Activated T-cell treated with anti-CD3 and anti-CD28 coated beads, Interleukin-2, amount 50 U/mL, for 1 hour (primary cell): ENCODE measurements at regions not wholly inside any gene's neighbourhood (a gene's known extent, or its start where the extent isn't known, plus 50 kb on each side); places are given as distances from the start of the nearest gene placed in this dataset.
"Not testable (repeated sequence)": the region's sequence is repeated elsewhere in the genome, so short reads cannot be mapped to it uniquely, and the experiment has no call there.

Experiments
- DNase-seq: peaks from one replicate; pipeline ENCODE4 v3.0.0-alpha.2; 2020

GRCh38 chr3:18725668-18726407 is 300.7 kb upstream of the SATB1 start:
- no peak for DNase-seq

DNA sequence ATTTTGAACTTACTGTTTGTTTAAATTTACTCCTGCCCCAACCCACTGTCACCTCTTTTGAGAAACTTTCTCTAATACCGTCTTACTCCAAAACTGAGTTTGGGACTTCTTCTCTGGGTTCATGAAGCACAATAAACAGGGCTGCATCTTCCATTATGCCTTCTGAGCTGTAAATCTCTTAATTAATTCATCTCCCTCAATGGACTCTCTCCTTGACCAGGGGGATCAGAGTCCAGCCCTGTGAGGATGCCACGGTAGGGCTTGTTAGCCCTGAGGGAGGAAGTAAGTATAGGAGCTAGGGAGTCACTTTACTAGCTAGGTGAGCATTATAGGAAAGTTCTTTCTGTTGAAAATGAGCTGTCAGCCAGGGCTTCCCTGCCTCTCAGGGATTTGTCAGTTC is 299.3 kb upstream of the SATB1 start:
- DNase-seq = no peak

DNA sequence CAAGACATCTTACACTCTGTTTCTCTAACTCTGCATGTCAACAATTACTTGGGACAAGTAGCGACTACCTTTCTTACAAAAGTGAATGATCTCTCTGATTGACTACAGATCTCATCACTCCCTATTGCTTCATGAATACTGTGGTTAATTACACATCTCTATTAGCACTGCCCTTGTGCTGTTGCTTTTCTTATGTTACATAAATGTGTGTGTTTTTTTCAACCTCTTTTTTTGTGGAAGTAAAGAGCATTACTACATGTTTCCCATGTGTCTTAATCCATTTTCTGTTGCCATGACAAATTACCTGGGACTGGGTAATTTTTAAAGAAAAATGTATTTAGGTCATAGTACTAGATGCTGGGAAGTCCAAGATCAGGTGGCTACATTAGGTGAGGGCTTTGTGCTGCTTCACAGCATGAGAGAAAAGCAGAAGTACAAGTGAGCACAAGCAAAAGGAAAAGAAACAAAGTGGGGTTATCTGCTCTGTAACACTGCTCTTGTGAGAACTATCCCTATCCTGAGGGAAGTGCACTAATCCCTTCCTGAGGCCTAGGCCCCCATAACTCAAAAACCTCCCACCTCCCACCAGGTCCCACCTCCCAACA is 298.2 kb upstream of the SATB1 start:
- no peak for DNase-seq

- no peak for DNase-seq
These were observed 295.4 kb upstream of the SATB1 start for GRCh38 chr3:18720543-18720942.

GRCh38 chr3:18717598-18717997 is 292.5 kb upstream of the SATB1 start:
- DNase-seq = no peak

DNA sequence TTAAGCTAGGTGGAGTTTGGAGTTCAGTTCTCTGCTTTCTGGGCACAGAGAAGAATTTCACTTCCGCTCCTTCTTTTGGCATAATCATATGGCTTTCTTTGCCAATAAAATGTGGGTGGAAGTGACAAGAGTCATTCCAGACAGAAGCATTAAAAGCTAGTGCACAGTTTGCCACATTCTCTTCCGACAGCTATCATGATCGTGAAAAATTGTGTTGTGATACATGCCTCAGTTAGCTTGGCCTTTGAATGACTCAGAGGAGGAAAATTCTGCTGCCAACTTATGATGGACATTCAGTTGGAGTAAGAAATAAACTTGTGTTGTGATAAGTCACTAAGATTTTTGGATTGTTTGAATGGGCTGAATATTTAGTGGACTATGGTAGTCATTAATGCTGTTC is 291.7 kb upstream of the SATB1 start:
- DNase-seq = no peak

DNA sequence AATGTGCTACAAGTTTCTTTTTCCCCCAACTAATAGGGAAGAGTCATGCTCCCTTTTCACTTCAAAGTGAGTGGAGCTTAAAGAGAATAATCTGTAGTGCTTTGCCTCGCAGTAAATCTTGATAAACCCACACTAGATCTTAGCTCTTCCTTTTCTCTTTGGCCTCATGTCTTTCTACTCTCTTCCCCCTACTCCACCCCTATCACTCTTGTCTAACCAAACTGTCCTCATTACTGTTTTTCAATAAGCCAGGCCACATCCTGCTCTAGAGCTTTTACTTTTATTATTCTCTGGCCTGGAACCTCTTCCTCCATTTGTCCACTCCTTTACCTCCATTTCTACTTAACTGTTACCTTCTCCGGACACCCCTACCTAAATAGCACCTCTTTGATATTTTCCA is 291.0 kb upstream of the SATB1 start:
- DNase-seq = no peak

DNA sequence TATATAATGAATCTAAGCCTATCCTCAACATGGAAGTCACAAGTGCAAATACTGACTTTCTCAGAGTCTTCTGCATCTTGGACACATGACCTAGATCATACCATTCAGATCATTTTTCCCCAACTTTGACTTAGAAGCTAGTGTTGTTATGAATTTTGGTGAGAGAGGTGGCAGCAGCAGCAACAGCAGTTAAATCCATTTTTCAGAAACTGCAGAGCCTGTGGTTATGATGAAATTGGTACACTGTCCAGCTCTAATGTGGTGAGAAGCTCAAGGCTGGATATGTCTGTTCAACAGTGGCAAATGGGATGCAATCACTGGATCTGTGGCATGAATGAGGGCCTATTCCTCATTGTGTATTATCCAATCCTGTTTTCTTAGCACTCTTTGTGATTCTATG is 290.1 kb upstream of the SATB1 start:
- DNase-seq = no peak

DNA sequence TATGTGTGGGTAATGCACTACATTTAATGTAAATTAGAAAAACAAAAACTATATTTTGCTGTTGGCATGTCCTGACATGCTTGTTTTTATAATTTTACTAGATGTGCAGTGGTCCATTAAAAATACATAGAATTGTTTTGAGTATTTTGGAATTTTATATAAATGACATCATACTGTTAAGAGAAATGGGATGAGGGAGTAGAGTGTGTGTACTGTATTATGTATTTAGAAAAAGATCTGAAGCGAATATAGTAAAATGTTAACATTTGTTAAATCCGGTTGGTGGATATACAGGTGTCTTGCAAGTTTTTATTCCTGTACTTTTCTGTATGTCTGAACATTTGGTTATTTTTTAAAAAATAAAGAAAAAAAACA is 288.4 kb upstream of the SATB1 start:
- DNase-seq = no peak

DNA sequence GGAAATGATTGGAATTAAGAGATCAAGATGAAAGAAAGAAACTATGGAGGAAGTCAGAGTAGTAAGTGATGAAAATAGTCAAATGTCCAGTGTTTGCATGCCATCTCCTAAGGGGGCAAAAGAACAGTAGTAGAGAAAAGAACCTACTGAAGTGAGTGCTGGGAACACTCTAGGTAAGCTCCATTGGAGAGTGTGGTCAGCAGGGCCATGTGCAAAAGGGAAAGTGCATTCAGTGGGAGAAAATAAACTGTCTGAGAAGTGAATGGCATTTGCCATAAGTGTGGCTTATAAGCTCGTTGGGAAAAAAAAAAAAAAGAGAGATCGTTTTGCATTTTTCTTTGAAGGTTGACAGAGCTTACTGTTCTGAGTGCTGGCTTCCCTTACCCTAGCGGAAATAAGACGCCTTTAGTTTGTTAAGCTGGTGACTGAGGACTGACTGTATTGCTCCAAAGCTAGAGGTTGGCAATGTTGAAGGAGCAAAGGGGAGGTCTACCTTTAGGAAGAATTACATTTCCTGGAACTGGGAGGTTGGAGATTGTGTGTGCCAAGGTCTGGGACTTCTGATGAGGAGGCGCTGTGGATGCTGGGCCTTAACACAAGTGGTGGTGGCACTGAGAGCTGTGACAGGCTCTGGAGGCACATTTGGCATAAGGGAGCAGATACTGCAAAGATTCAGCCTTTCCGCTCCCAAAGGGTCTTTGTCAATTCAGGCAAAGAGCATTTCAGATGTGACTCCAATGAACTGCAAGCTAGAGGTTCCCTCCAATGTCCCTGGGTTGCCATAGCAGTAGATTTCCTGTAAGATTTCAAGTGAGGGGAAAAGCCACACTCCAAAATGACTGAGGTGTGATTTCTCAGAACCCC is 287.8 kb upstream of the SATB1 start:
- peak; percentile 33 for DNase-seq

- DNase-seq = no peak
These were observed 279.2 kb upstream of the SATB1 start for GRCh38 chr3:18704326-18704725.

DNA sequence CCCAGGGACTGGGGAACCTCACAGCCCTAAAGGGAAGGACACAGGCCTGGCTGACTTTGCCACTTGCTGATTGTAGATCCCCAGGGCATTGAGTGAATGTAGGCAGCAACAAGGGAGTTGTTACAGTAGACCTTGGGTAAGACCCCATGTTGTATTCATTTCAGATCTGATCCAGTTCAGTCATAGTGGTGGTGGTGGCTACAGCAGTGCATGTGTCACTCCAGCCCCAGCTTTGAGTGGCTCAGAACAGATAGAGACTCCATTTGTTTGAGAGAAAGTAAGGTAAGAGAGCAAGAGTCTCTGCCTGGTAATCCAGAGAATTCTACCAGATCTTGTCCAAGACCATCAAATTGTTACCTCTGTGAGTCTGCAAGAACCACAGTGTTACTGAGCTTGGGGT is 278.7 kb upstream of the SATB1 start:
- no peak for DNase-seq

- DNase-seq = not testable (repeated sequence)
These were observed 268.6 kb upstream of the SATB1 start for GRCh38 chr3:18693588-18694329.

GRCh38 chr3:18687286-18687685 is 262.1 kb upstream of the SATB1 start:
- no peak for DNase-seq

GRCh38 chr3:18683900-18684299 is 258.8 kb upstream of the SATB1 start:
- DNase-seq = no peak

DNA sequence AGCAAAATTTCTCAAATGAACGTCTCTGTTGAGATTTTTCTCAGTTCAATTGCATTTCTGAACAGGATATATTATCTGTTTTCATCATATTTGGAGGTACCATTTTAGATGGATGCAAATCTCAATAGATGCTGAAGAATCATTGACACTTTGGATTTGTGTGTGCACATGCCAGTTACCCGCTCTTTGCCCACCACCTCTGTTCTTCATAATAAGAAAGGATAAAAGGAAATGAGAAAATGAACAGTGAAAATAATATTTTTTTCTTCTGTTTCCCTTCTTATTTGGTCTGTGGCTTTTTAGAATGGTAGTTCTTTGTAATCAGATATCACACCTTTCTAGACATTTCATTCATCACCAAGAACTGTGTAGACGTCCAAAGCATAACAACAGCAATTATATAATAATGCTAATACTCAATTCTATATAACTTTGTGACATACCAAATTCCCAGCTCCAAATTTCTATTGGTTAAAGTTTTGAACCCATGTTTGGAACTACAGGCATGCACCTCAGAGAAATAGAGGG is 256.7 kb upstream of the SATB1 start:
- DNase-seq = no peak

DNA sequence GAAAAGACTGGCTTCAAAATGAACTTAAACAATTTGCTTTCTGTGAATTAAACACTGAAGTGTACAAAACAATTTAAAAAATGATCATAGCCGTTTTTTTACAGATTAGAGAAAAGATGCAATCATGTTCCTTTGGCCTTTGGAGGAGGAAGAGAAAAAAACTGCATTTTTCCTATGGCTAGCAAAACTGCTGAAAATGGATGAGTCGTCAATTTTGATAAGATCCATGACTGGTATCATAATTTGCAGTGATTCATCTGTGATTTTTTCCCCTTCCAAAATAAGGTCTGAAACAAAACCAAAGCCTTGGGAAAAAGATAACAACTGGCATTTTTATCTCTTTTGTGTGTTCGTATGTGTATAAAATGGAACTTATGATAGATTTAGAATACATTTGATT is 255.6 kb upstream of the SATB1 start:
- no peak for DNase-seq

DNA sequence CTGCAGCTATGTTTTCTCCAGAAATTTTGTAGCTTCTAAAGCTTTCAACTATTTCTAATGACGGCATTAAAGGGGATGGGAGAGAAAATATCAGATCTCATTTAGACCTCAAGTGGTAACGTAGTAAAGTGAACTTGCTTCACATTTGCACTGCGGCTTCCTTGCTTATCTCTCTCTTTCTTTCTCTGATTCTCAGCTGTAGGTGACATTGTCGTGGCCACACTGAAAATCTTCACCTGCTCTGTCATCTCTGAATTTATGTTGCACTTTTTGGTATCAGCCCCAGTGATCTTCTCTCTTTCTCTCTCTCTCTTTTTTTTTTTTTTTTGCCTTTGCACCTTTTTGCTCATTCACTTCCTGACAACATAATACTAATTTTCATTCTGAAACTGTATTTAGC is 254.1 kb upstream of the SATB1 start:
- DNase-seq = no peak

- DNase-seq = no peak
These were observed 250.1 kb upstream of the SATB1 start for GRCh38 chr3:18675197-18675596.

GRCh38 chr3:18672561-18672960 is 247.4 kb upstream of the SATB1 start:
- DNase-seq = no peak

GRCh38 chr3:18670759-18671158 is 245.6 kb upstream of the SATB1 start:
- DNase-seq = no peak

DNA sequence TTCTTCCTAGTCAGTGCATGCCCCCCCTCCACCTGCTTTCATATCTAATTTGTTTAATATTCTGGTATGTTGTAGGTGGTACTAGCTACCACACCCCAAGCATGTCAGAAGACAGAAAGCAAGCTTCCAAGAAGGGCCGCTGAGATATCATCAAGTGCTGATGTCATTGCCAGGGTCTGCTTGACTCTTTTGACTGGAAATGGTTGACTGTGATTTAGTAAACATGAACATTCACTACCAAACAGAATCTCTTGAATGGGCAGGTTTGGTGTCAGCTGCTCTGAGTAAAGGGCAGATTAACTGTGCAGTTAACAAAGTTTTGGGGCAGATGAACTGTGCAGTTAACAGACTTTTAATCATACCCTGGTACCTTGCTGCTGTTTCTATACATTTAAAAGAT is 244.2 kb upstream of the SATB1 start:
- no peak for DNase-seq

DNA sequence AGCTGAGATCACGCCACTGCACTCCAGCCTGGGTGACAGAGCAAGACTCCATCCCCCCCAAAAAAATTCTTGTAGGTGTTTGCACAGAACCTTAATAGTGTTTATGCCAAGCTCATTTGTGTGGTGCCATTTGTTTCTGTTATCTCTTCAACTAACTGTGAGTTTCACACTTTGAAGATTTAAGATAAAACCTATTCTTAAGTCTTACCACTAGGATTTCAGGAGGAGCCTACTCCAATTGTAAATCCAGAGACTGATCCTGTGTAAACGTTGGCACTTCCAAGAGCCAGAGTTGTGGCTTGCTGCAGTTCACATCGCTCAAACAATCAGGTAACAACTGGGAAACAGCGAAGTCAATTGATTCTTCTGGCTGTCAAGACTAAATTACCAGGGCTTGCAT is 242.4 kb upstream of the SATB1 start:
- no peak for DNase-seq
